SK-N-SH (cell line): ENCODE measurements at regions not wholly inside any gene's neighbourhood (a gene's known extent, or its start where the extent isn't known, plus 50 kb on each side); places are given as distances from the start of the nearest gene placed in this dataset.

Source experiments
- CTCF ChIA-PET: fragments of 300-600, 350-600 bp; formaldehyde crosslinking; extraction: SDS; loops from one replicate; lab custom pipeline; 2021; lab: Yijun Ruan, JAX
- POLR2A ChIA-PET: fragments of 350-600 bp; sonication (Branson Sonifier 250); formaldehyde crosslinking; extraction: SDS; loops from one replicate; lab custom pipeline; 2020; ENCODE audit warnings: antibody characterized with exemption, inconsistent platforms; lab: Yijun Ruan, JAX
- DNase-seq: peaks from one replicate; pipeline ENCODE4 v3.0.0; 2012
- H2AFZ ChIP-seq: fragments of 200-600 bp; sonication (generic); 2 replicates; pipeline ENCODE4 v1.8.1; 2016; ENCODE audit warnings: antibody characterized with exemption, mild to moderate bottlenecking, low read depth
- H3F3A ChIP-seq: fragments of 200-600 bp; sonication (generic); replicated peaks from 2 replicates; pipeline ENCODE3; 2016; ENCODE audit warnings: antibody characterized with exemption, mild to moderate bottlenecking; ENCODE audit not compliant: insufficient read depth
- H3K27ac ChIP-seq, 2 experiments: fragments of 200-500 bp in 1 of 2; fragments of 200-600 bp in 1 of 2; sonication (Bioruptor generic) in 1 of 2; sonication (generic), shearing (Covaris generic) in 1 of 2; 2 replicates each; pipeline versions ENCODE4 v1.5.1 to v1.6.1; 2014 to 2016; ENCODE audit warnings: low read depth in 2 of 2, inconsistent platforms in 1 of 2, low read length in 1 of 2, mild to moderate bottlenecking in 1 of 2, mixed read lengths in 1 of 2
- H3K27me3 ChIP-seq: fragments of 200-600 bp; sonication (generic), shearing (Covaris generic); 2 replicates; pipeline ENCODE4 v1.6.1; 2016; ENCODE audit warnings: mixed run types; ENCODE audit not compliant: insufficient read depth
- H3K36me3 ChIP-seq, 2 experiments: fragments of 200-500 bp in 1 of 2; fragments of 200-600 bp in 1 of 2; sonication (Bioruptor generic) in 1 of 2; sonication (generic) in 1 of 2; replicated peaks in 1 of 2; 2 replicates each; pipeline versions ENCODE3 to v1.5.1; 2014 to 2016; ENCODE audit warnings: low read length in 1 of 2, mild to moderate bottlenecking in 1 of 2; ENCODE audit not compliant: insufficient read depth in 2 of 2, control insufficient read depth in 1 of 2
- H3K4me1 ChIP-seq, 2 experiments: fragments of 200-500 bp in 1 of 2; fragments of 200-600 bp in 1 of 2; sonication (Bioruptor generic) in 1 of 2; sonication (generic), shearing (Covaris generic) in 1 of 2; 2 replicates each; pipeline versions ENCODE4 v1.5.1 to v1.6.1; 2014 to 2016; ENCODE audit warnings: low read depth in 1 of 2, low read length in 1 of 2, mixed run types in 1 of 2; ENCODE audit not compliant: insufficient read depth in 2 of 2, control insufficient read depth in 1 of 2
- H3K4me2 ChIP-seq: fragments of 200-600 bp; sonication (generic), shearing (Covaris generic); 2 replicates; pipeline ENCODE4 v1.6.1; 2017; ENCODE audit warnings: mixed run types
- H3K4me3 ChIP-seq, 2 experiments: fragments of 200-500 bp in 1 of 2; fragments of 200-600 bp in 1 of 2; sonication (Bioruptor generic) in 1 of 2; sonication (generic), shearing (Covaris generic) in 1 of 2; 2 replicates each; pipeline versions ENCODE4 v1.5.1 to v1.8.1; 2014 to 2016; ENCODE audit warnings: low read depth in 2 of 2, inconsistent platforms in 1 of 2, low read length in 1 of 2, mild to moderate bottlenecking in 1 of 2, mixed read lengths in 1 of 2, moderate library complexity in 1 of 2
- H3K79me2 ChIP-seq: fragments of 200-600 bp; sonication (generic); 2 replicates; pipeline ENCODE4 v1.8.1; 2017; ENCODE audit warnings: mild to moderate bottlenecking; ENCODE audit not compliant: insufficient read depth
- H3K9ac ChIP-seq: fragments of 200-600 bp; sonication (generic); 2 replicates; pipeline ENCODE4 v1.6.1; 2017; ENCODE audit warnings: mixed run types
- H3K9me2 ChIP-seq: fragments of 200-600 bp; sonication (generic); 2 replicates; pipeline ENCODE4 v1.6.1; 2017; ENCODE audit warnings: mixed run types
- H3K9me3 ChIP-seq: fragments of 200-600 bp; sonication (generic); 2 replicates; pipeline ENCODE4 v1.6.1; 2017; ENCODE audit warnings: mixed run types, mild to moderate bottlenecking, moderate library complexity
- H4K20me1 ChIP-seq: fragments of 200-600 bp; sonication (generic); 2 replicates; pipeline ENCODE4 v1.6.1; 2017; ENCODE audit warnings: mild to moderate bottlenecking, mixed run types; ENCODE audit not compliant: insufficient read depth
- CHD2 ChIP-seq: fragments of 150-350 bp; IDR thresholded peaks from 2 replicates; pipeline ENCODE4 v1.6.1; 2018; ENCODE audit warnings: low read length; ENCODE audit not compliant: partially characterized antibody
- ELF1 ChIP-seq: IDR thresholded peaks from 2 replicates; pipeline ENCODE4 v1.4.0; 2012
- EP300 ChIP-seq, 2 experiments: IDR thresholded peaks; 2 replicates each; pipeline versions ENCODE4 v1.4.0 to v1.6.1; 2012; ENCODE audit warnings: borderline replicate concordance in 1 of 2, low read depth in 1 of 2, low read length in 1 of 2
- FOSL2 ChIP-seq: IDR thresholded peaks from 2 replicates; pipeline ENCODE4 v1.4.0; 2012; ENCODE audit warnings: low read depth, mild to moderate bottlenecking, moderate library complexity, borderline replicate concordance
- FOXM1 ChIP-seq: IDR thresholded peaks from 2 replicates; pipeline ENCODE4 v1.4.0; 2012; ENCODE audit warnings: low read depth, mild to moderate bottlenecking
- GABPA ChIP-seq: IDR thresholded peaks from 2 replicates; pipeline ENCODE4 v1.4.0; 2012; ENCODE audit warnings: low read depth, mild to moderate bottlenecking
- GATA2 ChIP-seq: sonication (generic); formaldehyde crosslinking; IDR thresholded peaks from 2 replicates; pipeline ENCODE4 v1.5.0; 2020; ENCODE audit warnings: mild to moderate bottlenecking, missing genetic modification reagents
- MAX ChIP-seq: IDR thresholded peaks from 2 replicates; pipeline ENCODE4 v1.4.0; 2012; ENCODE audit warnings: low read depth
- NRF1 ChIP-seq: IDR thresholded peaks from 2 replicates; pipeline ENCODE4 v1.6.1; 2012; ENCODE audit warnings: low read depth, mild to moderate bottlenecking, low read length
- POLR2AphosphoS5 ChIP-seq: IDR thresholded peaks from 2 replicates; pipeline ENCODE4 v1.6.1; 2012; ENCODE audit warnings: low read depth, low read length
- RAD21 ChIP-seq: IDR thresholded peaks from 2 replicates; pipeline ENCODE4 v1.6.1; 2012; ENCODE audit warnings: mild to moderate bottlenecking, low read length
- REST ChIP-seq: IDR thresholded peaks from 2 replicates; pipeline ENCODE4 v1.6.1; 2012; ENCODE audit warnings: mild to moderate bottlenecking, low read depth, low read length, moderate library complexity
- RXRA ChIP-seq: IDR thresholded peaks from 2 replicates; pipeline ENCODE4 v1.4.0; 2012; ENCODE audit warnings: low read depth, mild to moderate bottlenecking, borderline replicate concordance
- SIN3A ChIP-seq: IDR thresholded peaks from 2 replicates; pipeline ENCODE4 v1.6.1; 2012; ENCODE audit warnings: low read depth, mild to moderate bottlenecking, low read length, moderate library complexity, borderline replicate concordance
- SMC3 ChIP-seq: IDR thresholded peaks from 2 replicates; pipeline ENCODE4 v1.6.1; 2012; ENCODE audit warnings: low read depth, low read length, improper control_type of control experiment
- TAF1 ChIP-seq: IDR thresholded peaks from 2 replicates; pipeline ENCODE4 v1.6.1; 2012; ENCODE audit warnings: low read depth, mild to moderate bottlenecking, low read length, moderate library complexity, borderline replicate concordance
- TEAD4 ChIP-seq: IDR thresholded peaks from 2 replicates; pipeline ENCODE4 v1.4.0; 2012; ENCODE audit warnings: mild to moderate bottlenecking, borderline replicate concordance; ENCODE audit not compliant: insufficient read depth
- USF1 ChIP-seq: IDR thresholded peaks from 2 replicates; pipeline ENCODE4 v1.4.0; 2012; ENCODE audit warnings: low read depth, borderline replicate concordance
- USF2 ChIP-seq: fragments of 150-350 bp; IDR thresholded peaks from 2 replicates; pipeline ENCODE4 v1.6.1; 2017; ENCODE audit warnings: antibody characterized with exemption, low read length, low read depth, borderline replicate concordance
- YY1 ChIP-seq: IDR thresholded peaks from 2 replicates; pipeline ENCODE4 v1.4.0; 2012; ENCODE audit warnings: low read depth, mild to moderate bottlenecking
- WGBS: methylation state at CpG from one replicate; pipeline ENCODE4 v1.1.6; 2017; ENCODE audit warnings: low lambda C conversion rate; 5-methylcytosine and 5-hydroxymethylcytosine counted together

GRCh38 chr15:72936691-72937679, 115.3 kb upstream of the NEO1 start:
- Histone ChIP-seq H3K4me2 (no peak overlapping the region), H3F3A (no peaks in the 10 kb centered on the region), H3K9ac (no peak overlapping the region), H3K36me3 (no peaks in the 10 kb centered on the region), H3K4me3 (no peak overlapping the region), H3K9me2 (no peaks in the 10 kb centered on the region), H4K20me1 (no peaks in the 10 kb centered on the region), H3K4me1 (no peaks in the 10 kb centered on the region), H3K9me3 (no peaks in the 10 kb centered on the region), H2AFZ (no peak overlapping the region), H3K27me3 (no peaks in the 10 kb centered on the region), H3K27ac (no peak overlapping the region), H3K79me2 (no peaks in the 10 kb centered on the region)
- no peak for DNase-seq
- WGBS: 40% methylated on average over 8 of the region's 11 CpGs
- ChIA-PET POLR2A (no interaction called here), CTCF (interaction anchor here (0.8 kb wide), 1 partner anchor 16 kb away, joined by 3 read pairs; no protein-coding TSS in a partner anchor)
- TF ChIP-seq NRF1 (no peak), ELF1 (no peak), YY1 (no peak), USF2 (no peak), MAX (no peak), CHD2 (no peak), SMC3 (no peak)

- Histone ChIP-seq H3K27ac (no peak overlapping the region), H3F3A (no peaks in the 10 kb centered on the region), H3K36me3 (no peaks in the 10 kb centered on the region), H2AFZ (no peak overlapping the region), H3K9me2 (no peaks in the 10 kb centered on the region), H4K20me1 (no peaks in the 10 kb centered on the region), H3K4me2 (no peak overlapping the region), H3K79me2 (no peaks in the 10 kb centered on the region), H3K27me3 (no peaks in the 10 kb centered on the region), H3K4me1 (no peaks in the 10 kb centered on the region), H3K9ac (no peak overlapping the region), H3K4me3 (no peak overlapping the region), H3K9me3 (no peaks in the 10 kb centered on the region)
- 80% methylated on average over 4 of the region's 4 CpGs for WGBS
- no peak for DNase-seq
- POLR2A ChIA-PET: no interaction called here
- CTCF ChIA-PET: no interaction called here
- TF ChIP-seq RAD21 (no peak), RXRA (no peak), TAF1 (no peak), ELF1 (no peak), REST (no peak), GATA2 (CRISPR knock-in tag) (no peak), FOXM1 (no peak), POLR2AphosphoS5 (no peak), CHD2 (no peak), GABPA (no peak), SMC3 (no peak), SIN3A (no peak), EP300 (IDR thresholded peaks at IDR 0.05; ENCODE audit: borderline replicate concordance in 1 of 2, low read depth in 1 of 2, low read length in 1 of 2) (no peak), USF1 (no peak), TEAD4 (no peak), FOSL2 (no peak)
Measured at GRCh38 chr15:72936237-72936636, 116.0 kb upstream of the NEO1 start.
